Spleen (tissue), 11 donors: ENCODE measurements at regions not wholly inside any gene's neighbourhood (a gene's known extent, or its start where the extent isn't known, plus 50 kb on each side); places are given as distances from the start of the nearest gene placed in this dataset.

Experiments used
- DNase-seq: peaks from one replicate; pipeline ENCODE4 v3.0.0-alpha.2; 2020
- H3K27ac ChIP-seq, 8 donors: fragments of 200-600 bp; sonication (generic) in 7 of 8; 1 replicate in 4 of 8; 2 replicates in 4 of 8; pipeline versions ENCODE4 v1.5.0 to v1.8.0; 2016 to 2021; ENCODE audit warnings: inconsistent platforms in 4 of 8, mild to moderate bottlenecking in 4 of 8, moderate library complexity in 1 of 8
- H3K27me3 ChIP-seq, 7 donors: fragments of 200-600 bp; sonication (generic) in 6 of 7; replicated peaks in 1 of 7; 1 replicate in 4 of 7; 2 replicates in 3 of 7; pipeline versions ENCODE4 v1.5.0 to v1.8.0; 2016 to 2021; ENCODE audit warnings: inconsistent platforms in 3 of 7, mild to moderate bottlenecking in 1 of 7
- H3K36me3 ChIP-seq, 6 donors: fragments of 200-600 bp; sonication (generic) in 5 of 6; 1 replicate in 4 of 6; 2 replicates in 2 of 6; pipeline versions ENCODE4 v1.5.0 to v1.8.0; 2016 to 2021; ENCODE audit warnings: inconsistent platforms in 2 of 6
- H3K4me1 ChIP-seq, 6 donors: fragments of 200-600 bp; sonication (generic) in 5 of 6; 1 replicate in 3 of 6; 2 replicates in 3 of 6; pipeline versions ENCODE4 v1.5.0 to v1.8.0; 2016 to 2021; ENCODE audit warnings: inconsistent platforms in 3 of 6
- H3K4me3 ChIP-seq, 8 donors: fragments of 200-600 bp; sonication (generic) in 7 of 8; 1 replicate in 4 of 8; 2 replicates in 4 of 8; pipeline versions ENCODE4 v1.5.0 to v1.8.0; 2016 to 2021; ENCODE audit warnings: inconsistent platforms in 4 of 8, mild to moderate bottlenecking in 4 of 8, moderate library complexity in 2 of 8
- H3K9me3 ChIP-seq, 8 donors: fragments of 200-600 bp; sonication (generic) in 7 of 8; 1 replicate in 4 of 8; 2 replicates in 4 of 8; pipeline versions ENCODE4 v1.5.0 to v1.8.0; 2016 to 2021; ENCODE audit warnings: inconsistent platforms in 4 of 8
- POLR2A ChIP-seq, 3 donors: fragments of 450-650 bp; IDR thresholded peaks; one replicate each; pipeline ENCODE4 v1.5.1; 2017; ENCODE audit warnings: antibody characterized with exemption in 3 of 3, mild to moderate bottlenecking in 1 of 3
- POLR2AphosphoS5 ChIP-seq, 3 donors: sonication (generic); formaldehyde crosslinking; IDR thresholded peaks; one replicate each; pipeline ENCODE4 v1.5.1; 2017; ENCODE audit warnings: antibody characterized with exemption in 3 of 3
- WGBS, 5 donors: extraction: QIAGEN DNeasy Blood & Tissue Kit in 3 of 5; methylation state at CpG; one replicate each; pipeline versions ENCODE4 v1.1.5 to v1.1.7; 2013 to 2018; 5-methylcytosine and 5-hydroxymethylcytosine counted together
- intact Hi-C: fragments of 100-400 bp; cut with DNase I; formaldehyde crosslinking; loops from one replicate; pipeline ENCODE4 v1.15.0; 2023; ENCODE audit warnings: low total_unique reads
- TF ChIP-seq, protein P1 (sequence below), 11 experiments: fragments of 200-600 bp in 7 of 11; fragments of 450-650 bp in 4 of 11; sonication (generic) in 4 of 11; IDR thresholded peaks in 8 of 11; conservative IDR thresholded peaks in 3 of 11; 1 replicate in 7 of 11; 2 replicates in 4 of 11; pipeline versions ENCODE4 v1.4.0 to v1.8.0; 2016 to 2021; ENCODE audit warnings: antibody characterized with exemption in 11 of 11, inconsistent platforms in 4 of 11, mild to moderate bottlenecking in 1 of 11
- donor health status: healthy with polysubstance abuse.
- donor health status: DM: no; HTN: no; CAD: no; lungs with moderate emphysema.
- donor health status: DM: no; HTN: no; CAD: no.
- donor health status: Bipolar disorder and iron deficiency.
- donor health status: healthy.
- donor health status: DM: no; HTN: no; CAD: no.
- donor health status: DM: yes; HTN: yes; CAD: no.

DNA sequence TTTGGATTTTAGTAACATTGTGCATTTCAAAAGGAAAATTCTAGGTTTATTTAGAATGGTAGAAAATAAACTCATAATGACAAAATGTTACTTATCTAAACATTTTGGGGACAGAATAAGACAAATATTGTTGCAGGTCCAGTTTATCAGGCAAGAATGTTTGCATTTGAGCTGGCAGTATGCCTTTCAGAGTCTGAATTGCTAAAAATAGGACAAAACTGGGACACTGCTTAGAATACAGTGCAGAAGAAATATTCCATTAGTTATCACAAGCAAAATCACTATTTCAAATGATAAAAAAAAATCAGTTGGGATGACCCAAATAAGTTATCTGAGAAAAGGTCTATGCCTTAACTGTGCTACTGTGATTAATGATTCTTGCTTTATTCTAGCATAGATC is 870.3 kb upstream of the MIR17HG start:
- no peak overlapping the region for H3K27ac ChIP-seq
- no peaks in the 10 kb centered on the region for H3K4me1 ChIP-seq
- H3K4me3 ChIP-seq = no peak overlapping the region
- intact Hi-C loops = no loop called here
- H3K36me3 ChIP-seq = no peaks in the 10 kb centered on the region
- H3K9me3 ChIP-seq = peaks cover 0 to 38% (median 8%) of the 10 kb centered on the region in 8 donors
- DNase-seq = no peak
- no peaks in the 10 kb centered on the region for H3K27me3 ChIP-seq
- TF ChIP-seq POLR2AphosphoS5 (IDR thresholded peaks at IDR 0.05) = no peak
- TF ChIP-seq, protein P1, sequence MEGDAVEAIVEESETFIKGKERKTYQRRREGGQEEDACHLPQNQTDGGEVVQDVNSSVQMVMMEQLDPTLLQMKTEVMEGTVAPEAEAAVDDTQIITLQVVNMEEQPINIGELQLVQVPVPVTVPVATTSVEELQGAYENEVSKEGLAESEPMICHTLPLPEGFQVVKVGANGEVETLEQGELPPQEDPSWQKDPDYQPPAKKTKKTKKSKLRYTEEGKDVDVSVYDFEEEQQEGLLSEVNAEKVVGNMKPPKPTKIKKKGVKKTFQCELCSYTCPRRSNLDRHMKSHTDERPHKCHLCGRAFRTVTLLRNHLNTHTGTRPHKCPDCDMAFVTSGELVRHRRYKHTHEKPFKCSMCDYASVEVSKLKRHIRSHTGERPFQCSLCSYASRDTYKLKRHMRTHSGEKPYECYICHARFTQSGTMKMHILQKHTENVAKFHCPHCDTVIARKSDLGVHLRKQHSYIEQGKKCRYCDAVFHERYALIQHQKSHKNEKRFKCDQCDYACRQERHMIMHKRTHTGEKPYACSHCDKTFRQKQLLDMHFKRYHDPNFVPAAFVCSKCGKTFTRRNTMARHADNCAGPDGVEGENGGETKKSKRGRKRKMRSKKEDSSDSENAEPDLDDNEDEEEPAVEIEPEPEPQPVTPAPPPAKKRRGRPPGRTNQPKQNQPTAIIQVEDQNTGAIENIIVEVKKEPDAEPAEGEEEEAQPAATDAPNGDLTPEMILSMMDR (IDR thresholded peaks at IDR 0.05 in 8 of 11, conservative IDR thresholded peaks at IDR 0.05 in 3 of 11) = no peak
- no peak for TF ChIP-seq POLR2A (IDR thresholded peaks at IDR 0.05)

DNA sequence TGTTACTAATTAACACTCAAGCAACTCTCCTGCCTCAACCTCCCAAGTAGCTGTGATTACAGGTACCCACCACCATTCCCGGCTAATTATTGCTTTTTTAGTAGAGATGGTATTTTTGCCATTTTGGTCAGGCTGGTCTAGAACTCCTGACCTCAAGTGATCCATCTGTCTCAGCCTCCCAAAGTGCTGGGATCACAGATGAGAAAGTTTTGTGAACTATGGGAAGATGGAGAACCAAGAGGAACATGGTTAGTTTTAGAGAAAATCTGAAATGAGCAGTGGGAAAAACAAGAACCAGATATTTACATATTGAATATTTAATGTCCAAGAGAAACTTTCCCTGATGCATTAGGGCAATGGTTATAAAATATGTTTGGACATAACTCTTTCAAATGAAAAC is 863.6 kb upstream of the MIR17HG start:
- Histone ChIP-seq H3K4me1 (no peaks in the 10 kb centered on the region), H3K36me3 (no peaks in the 10 kb centered on the region), H3K27me3 (no peaks in the 10 kb centered on the region), H3K4me3 (no peak overlapping the region), H3K27ac (no peak overlapping the region), H3K9me3 (peaks cover 0 to 41% (median 0%) of the 10 kb centered on the region in 8 donors)
- intact Hi-C loops = no loop called here
- no peak for DNase-seq
- TF ChIP-seq POLR2A (IDR thresholded peaks at IDR 0.05) (no peak), POLR2AphosphoS5 (IDR thresholded peaks at IDR 0.05) (no peak)
- TF ChIP-seq, protein P1 (IDR thresholded peaks at IDR 0.05 in 8 of 11, conservative IDR thresholded peaks at IDR 0.05 in 3 of 11) = no peak
- 71 to 88% (median 86%) methylated on average over 1 of the region's 1 CpG for WGBS, 5 donors

DNA sequence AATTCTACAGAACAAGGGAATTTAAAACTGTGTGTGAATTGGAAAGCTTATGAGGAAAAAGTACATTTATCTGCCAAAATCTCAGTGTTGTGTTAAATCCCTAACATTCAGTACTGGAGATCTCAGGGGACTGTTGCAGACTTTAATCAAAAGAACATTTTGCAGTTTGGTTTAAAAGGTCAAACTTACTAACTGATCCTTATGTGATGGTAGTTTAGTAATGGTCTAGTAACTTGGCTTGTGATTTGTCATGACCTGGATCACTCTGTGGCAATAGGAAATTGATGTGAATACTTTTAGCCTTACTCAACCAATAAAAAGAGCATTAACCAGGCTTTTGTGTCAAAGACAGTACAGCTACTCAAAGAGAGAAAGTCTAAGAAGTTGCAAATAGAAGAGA is 862.1 kb upstream of the MIR17HG start:
- Histone ChIP-seq H3K27ac (no peak overlapping the region), H3K36me3 (no peaks in the 10 kb centered on the region), H3K27me3 (no peaks in the 10 kb centered on the region), H3K9me3 (peaks cover 0 to 39% (median 0%) of the 10 kb centered on the region in 8 donors), H3K4me3 (no peak overlapping the region), H3K4me1 (no peaks in the 10 kb centered on the region)
- intact Hi-C loops = no loop called here
- DNase-seq = no peak
- TF ChIP-seq, protein P1 (IDR thresholded peaks at IDR 0.05 in 8 of 11, conservative IDR thresholded peaks at IDR 0.05 in 3 of 11) = no peak
- TF ChIP-seq POLR2AphosphoS5 (IDR thresholded peaks at IDR 0.05) = no peak
- no peak for TF ChIP-seq POLR2A (IDR thresholded peaks at IDR 0.05)

DNA sequence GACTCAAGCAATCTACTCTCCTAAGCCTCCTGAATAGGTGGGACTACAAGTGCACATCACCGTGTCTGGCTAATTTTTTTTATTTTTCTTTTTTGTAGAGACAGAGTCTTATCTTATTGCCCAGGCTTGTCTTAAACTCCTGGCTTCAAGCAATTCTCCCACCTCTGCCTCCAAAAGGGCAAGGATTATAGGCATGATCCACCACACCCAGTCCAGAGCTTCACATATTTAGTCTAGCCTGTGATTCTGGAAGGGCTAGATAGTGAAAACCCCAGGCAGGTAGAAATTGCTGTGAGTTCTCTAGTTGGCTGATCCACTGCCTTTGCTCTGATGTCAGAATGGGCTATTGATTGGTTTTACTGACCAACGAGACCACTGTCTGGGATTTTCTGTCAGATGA is 854.6 kb upstream of the MIR17HG start:
- H3K27me3 ChIP-seq = no peaks in the 10 kb centered on the region
- H3K36me3 ChIP-seq = no peaks in the 10 kb centered on the region
- H3K4me1 ChIP-seq = no peaks in the 10 kb centered on the region
- WGBS, 5 donors = 71 to 88% (median 83%) methylated on average over 2 of the region's 2 CpGs
- peaks cover 0 to 59% (median 31%) of the 10 kb centered on the region in 8 donors for H3K9me3 ChIP-seq
- H3K27ac ChIP-seq = no peak overlapping the region
- no peak for DNase-seq
- intact Hi-C loops = no loop called here
- TF ChIP-seq POLR2A (IDR thresholded peaks at IDR 0.05) (no peak), POLR2AphosphoS5 (IDR thresholded peaks at IDR 0.05) (no peak)
- TF ChIP-seq, protein P1 (IDR thresholded peaks at IDR 0.05 in 8 of 11, conservative IDR thresholded peaks at IDR 0.05 in 3 of 11) = no peak
- H3K4me3 ChIP-seq = no peak overlapping the region
